ENCODE measurements at regions not wholly inside any gene's neighbourhood (a gene's known extent, or its start where the extent isn't known, plus 50 kb on each side); places are given as distances from the start of the nearest gene placed in this dataset.

DNA sequence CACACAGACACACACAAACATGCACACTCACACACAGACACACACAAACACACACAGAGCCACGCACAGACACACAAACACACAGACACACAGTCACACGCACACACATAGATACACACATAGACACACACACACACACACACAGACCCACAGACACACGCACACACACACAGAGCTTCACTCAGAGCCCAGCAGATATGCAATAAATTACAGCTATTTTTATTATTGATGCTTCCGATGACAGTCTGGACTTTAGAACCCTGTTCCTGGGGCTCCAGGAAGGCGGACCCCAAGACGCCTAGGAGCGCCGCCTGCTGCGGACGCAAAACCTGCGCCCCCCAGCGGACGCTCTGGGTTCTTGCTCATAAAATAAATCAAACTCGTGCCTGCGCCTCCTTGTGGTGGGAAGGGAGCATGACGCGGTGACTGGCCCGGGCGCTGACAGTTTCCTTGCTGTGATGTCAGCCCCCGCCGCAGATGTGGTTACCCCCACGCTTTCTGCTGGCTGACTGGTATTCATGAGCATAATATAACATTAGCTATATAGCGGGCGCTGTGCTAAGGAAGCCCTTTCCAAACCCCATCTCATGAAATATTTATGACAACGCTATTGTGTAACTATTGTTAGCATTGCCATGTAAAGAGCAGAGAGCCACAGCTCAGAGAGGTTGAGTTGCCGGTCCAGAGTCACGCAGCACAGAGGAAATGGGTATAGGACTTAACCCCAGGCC, 64.4 kb upstream of the TM9SF2 start:
- H3K4me3 ChIP-seq (ENCODE audit: low read depth, low read length), result peak overlapping the region; percentile 39
- no peaks in the 10 kb centered on the region for H3K4me1 ChIP-seq
- TF ChIP-seq, protein P1, sequence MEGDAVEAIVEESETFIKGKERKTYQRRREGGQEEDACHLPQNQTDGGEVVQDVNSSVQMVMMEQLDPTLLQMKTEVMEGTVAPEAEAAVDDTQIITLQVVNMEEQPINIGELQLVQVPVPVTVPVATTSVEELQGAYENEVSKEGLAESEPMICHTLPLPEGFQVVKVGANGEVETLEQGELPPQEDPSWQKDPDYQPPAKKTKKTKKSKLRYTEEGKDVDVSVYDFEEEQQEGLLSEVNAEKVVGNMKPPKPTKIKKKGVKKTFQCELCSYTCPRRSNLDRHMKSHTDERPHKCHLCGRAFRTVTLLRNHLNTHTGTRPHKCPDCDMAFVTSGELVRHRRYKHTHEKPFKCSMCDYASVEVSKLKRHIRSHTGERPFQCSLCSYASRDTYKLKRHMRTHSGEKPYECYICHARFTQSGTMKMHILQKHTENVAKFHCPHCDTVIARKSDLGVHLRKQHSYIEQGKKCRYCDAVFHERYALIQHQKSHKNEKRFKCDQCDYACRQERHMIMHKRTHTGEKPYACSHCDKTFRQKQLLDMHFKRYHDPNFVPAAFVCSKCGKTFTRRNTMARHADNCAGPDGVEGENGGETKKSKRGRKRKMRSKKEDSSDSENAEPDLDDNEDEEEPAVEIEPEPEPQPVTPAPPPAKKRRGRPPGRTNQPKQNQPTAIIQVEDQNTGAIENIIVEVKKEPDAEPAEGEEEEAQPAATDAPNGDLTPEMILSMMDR (IDR thresholded peaks at IDR 0.05; ENCODE audit: low read depth, low read length), result peak; percentile 100
- H3K36me3 ChIP-seq, result no peaks in the 10 kb centered on the region
- peak; percentile 85 for DNase-seq
- no peaks in the 10 kb centered on the region for H3K9me3 ChIP-seq
- peaks cover 33% of the 10 kb centered on the region for H3K27me3 ChIP-seq

DNA sequence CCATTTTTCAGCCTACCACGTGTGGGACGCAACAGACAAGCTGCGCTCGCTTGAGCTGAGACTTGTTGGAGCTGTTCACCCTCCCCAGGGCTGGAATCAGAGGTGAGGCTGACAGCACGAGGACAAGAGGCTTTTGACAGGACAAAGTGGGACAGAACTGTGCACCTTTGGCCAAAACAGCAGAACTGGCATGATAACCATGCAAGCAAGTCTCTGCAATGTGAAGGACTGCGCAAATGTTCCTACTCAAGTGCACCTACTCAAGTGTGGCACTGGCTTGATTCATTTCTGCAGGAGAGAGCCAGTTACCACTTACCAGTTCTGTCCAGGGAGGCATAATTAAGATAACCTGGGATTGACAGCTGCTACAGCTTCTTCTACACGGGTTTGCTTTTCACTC, 62.2 kb upstream of the TM9SF2 start:
- no peak for DNase-seq
- Histone ChIP-seq H3K4me3 (ENCODE audit: low read depth, low read length) (no peak overlapping the region), H3K27me3 (peaks cover 35% of the 10 kb centered on the region), H3K36me3 (no peaks in the 10 kb centered on the region), H3K9me3 (no peaks in the 10 kb centered on the region), H3K4me1 (no peaks in the 10 kb centered on the region)
- TF ChIP-seq, protein P1 (IDR thresholded peaks at IDR 0.05; ENCODE audit: low read depth, low read length), result no peak

DNA sequence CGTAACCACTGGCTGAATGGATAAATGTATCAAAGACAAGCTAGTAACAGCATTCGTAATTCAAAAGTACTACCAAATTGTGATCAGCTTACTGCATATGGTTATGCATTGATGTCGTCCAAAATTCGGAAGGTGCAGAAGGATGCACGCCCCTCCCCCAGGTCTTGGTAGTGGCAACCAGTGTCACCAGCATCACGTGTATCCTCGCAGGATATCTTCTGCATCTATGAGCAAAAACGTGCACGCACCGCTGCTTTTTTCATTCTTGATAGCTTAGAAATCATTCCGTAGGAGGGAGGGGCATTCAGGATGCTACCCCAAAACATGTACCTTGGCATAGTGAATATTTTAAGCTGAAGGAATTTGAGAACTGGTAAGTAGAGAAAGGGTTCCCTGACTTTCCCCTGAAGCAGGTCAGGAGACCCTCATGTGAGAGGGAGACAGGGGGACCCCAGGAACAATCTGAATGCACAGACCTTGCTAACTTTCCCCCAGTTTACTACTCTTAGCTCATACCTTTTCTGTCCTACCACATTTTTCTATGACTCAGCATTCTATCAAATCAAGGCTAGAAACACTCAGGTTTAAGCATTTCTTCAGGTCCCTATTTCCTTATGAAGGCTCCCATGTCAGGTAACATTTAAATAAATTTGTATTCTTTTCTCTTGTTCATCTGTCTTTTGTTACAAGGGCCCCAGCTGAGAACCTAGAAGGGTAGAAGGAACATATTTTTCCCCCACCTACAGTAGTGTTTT, 61.2 kb upstream of the TM9SF2 start:
- Histone ChIP-seq H3K36me3 (no peaks in the 10 kb centered on the region), H3K4me3 (ENCODE audit: low read depth, low read length) (no peak overlapping the region), H3K9me3 (no peaks in the 10 kb centered on the region), H3K4me1 (no peaks in the 10 kb centered on the region), H3K27me3 (peaks cover 35% of the 10 kb centered on the region)
- TF ChIP-seq, protein P1 (IDR thresholded peaks at IDR 0.05; ENCODE audit: low read depth, low read length), result no peak
- no peak for DNase-seq

DNA sequence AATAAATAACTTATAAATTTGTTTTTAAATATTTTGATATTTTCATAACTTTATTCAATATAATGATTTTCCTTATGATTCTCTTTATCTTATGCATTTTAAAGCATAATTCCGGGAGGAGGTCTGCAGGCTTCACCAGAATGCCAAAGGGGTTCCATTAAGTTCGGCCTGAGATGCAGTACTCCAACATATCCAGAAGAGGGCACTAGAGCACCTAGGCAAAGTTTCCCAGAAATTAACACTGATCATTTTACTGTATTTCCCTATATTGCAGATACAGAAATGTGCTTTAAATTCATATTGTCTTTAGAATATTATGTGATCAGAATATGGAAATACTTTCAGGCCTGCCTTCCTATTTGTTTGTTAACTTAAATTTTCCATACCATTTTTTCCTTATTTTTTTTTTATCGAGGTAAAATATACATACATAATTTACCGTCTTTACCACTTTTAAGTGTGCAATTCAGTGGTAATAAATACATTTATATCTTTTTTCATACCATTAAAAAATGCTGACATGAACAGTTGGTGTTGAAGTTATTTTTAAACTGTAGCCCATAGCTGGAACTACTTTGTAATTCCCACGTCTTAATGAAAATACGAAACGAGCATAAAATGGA, 58.9 kb upstream of the TM9SF2 start:
- TF ChIP-seq, protein P1 (IDR thresholded peaks at IDR 0.05; ENCODE audit: low read depth, low read length), result peak; percentile 94
- Histone ChIP-seq H3K27me3 (peaks cover 39% of the 10 kb centered on the region), H3K4me1 (no peaks in the 10 kb centered on the region), H3K4me3 (ENCODE audit: low read depth, low read length) (no peak overlapping the region), H3K36me3 (no peaks in the 10 kb centered on the region), H3K9me3 (no peaks in the 10 kb centered on the region)
- DNase-seq, result peak; percentile 35

DNA sequence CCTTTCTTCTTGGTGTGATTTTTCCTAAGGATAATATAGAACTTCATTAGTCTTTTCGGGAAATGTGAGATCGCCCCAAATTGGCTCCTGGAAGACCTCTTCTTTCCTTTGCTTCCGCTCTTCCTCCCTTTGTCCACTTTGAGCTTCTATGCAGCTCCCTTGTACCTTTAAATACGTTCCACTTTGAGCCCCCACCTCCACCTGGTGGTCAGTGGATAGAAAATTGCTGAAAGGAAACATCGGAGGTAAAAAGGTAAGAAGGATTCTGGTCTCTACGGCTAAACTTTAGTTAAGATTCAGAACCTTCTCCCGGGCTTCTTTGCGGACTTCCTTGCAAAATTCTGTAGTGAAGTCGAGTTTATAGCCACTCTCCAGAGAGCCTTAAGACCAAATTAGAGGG, 55.0 kb upstream of the TM9SF2 start:
- Histone ChIP-seq H3K4me3 (ENCODE audit: low read depth, low read length) (no peak overlapping the region), H3K36me3 (no peaks in the 10 kb centered on the region), H3K4me1 (no peaks in the 10 kb centered on the region), H3K9me3 (no peaks in the 10 kb centered on the region; the same call in 1 of the 2 replicates), H3K27me3 (peaks cover 29% of the 10 kb centered on the region)
- TF ChIP-seq, protein P1 (IDR thresholded peaks at IDR 0.05; ENCODE audit: low read depth, low read length), result peak; percentile 35
- no peak for DNase-seq
